PC-9 (cell line): ENCODE measurements at regions not wholly inside any gene's neighbourhood (a gene's known extent, or its start where the extent isn't known, plus 50 kb on each side); places are given as distances from the start of the nearest gene placed in this dataset.
"Not testable (repeated sequence)": the region's sequence is repeated elsewhere in the genome, so short reads cannot be mapped to it uniquely, and the experiment has no call there.

Source experiments
- BruUV-seq: library from RNA; stranded (reverse); fragments of 400-500 nt; replicated peaks from 2 replicates; lab custom pipeline; 2021; lab: Mats Ljungman, UMichigan
- CTCF ChIA-PET: fragments of 300-600 bp; sonication (Branson Sonifier 250); formaldehyde crosslinking; loops from one replicate; lab custom pipeline; 2022; ENCODE audit warnings: antibody characterized with exemption; lab: Charles Lee
- POLR2A ChIA-PET: fragments of 300-600 bp; sonication (Branson Sonifier 250); formaldehyde crosslinking; loops from one replicate; lab custom pipeline; 2022; ENCODE audit warnings: antibody characterized with exemption; ENCODE audit not compliant: unreplicated experiment; lab: Charles Lee
- DNase-seq, 2 experiments: peaks; one replicate each; pipeline versions ENCODE4 v3.0.0 to v3.0.0-alpha.2; 2015 to 2022; ENCODE audit warnings: mixed read lengths in 1 of 2
- H2AFZ ChIP-seq: fragments of 200-600 bp; sonication (generic); 2 replicates; pipeline ENCODE4 v1.8.1; 2017; ENCODE audit warnings: antibody characterized with exemption
- H3F3A ChIP-seq: fragments of 200-600 bp; sonication (generic); 2 replicates; pipeline ENCODE4 v1.8.1; 2017; ENCODE audit warnings: antibody characterized with exemption, mild to moderate bottlenecking, low read depth; ENCODE audit not compliant: insufficient read depth
- H3K27ac ChIP-seq: fragments of 200-600 bp; sonication (generic); 2 replicates; pipeline ENCODE4 v1.6.1; 2016; ENCODE audit warnings: mixed run types
- H3K27me3 ChIP-seq: fragments of 200-600 bp; sonication (generic); 2 replicates; pipeline ENCODE4 v1.6.1; 2016; ENCODE audit warnings: low read depth, mixed run types; ENCODE audit not compliant: insufficient read depth
- H3K36me3 ChIP-seq: fragments of 200-600 bp; sonication (generic); 2 replicates; pipeline ENCODE4 v1.6.1; 2016; ENCODE audit warnings: low read depth, mixed run types
- H3K4me1 ChIP-seq: fragments of 200-600 bp; sonication (generic); replicated peaks from 2 replicates; pipeline ENCODE4 v1.6.1; 2016; ENCODE audit warnings: mixed run types; ENCODE audit not compliant: insufficient read depth
- H3K4me2 ChIP-seq: fragments of 200-600 bp; sonication (generic); 2 replicates; pipeline ENCODE4 v1.6.1; 2017; ENCODE audit warnings: mixed run types
- H3K4me3 ChIP-seq: fragments of 200-600 bp; sonication (generic); 2 replicates; pipeline ENCODE4 v1.6.1; 2016; ENCODE audit warnings: mixed run types
- H3K79me2 ChIP-seq: fragments of 200-600 bp; sonication (generic); 2 replicates; pipeline ENCODE4 v1.6.1; 2017; ENCODE audit warnings: low read depth, mixed run types
- H3K9me2 ChIP-seq: fragments of 200-600 bp; sonication (generic); 2 replicates; pipeline ENCODE4 v1.8.1; 2017; ENCODE audit warnings: mild to moderate bottlenecking; ENCODE audit not compliant: insufficient read depth
- H3K9me3 ChIP-seq: fragments of 200-600 bp; sonication (generic); 2 replicates; pipeline ENCODE4 v1.8.1; 2016; ENCODE audit warnings: low read depth; ENCODE audit not compliant: insufficient read depth
- H4K20me1 ChIP-seq: fragments of 200-600 bp; sonication (generic); 2 replicates; pipeline ENCODE4 v1.8.1; 2017; ENCODE audit not compliant: insufficient read depth
- CTCF ChIP-seq: fragments of 200-600 bp; sonication (generic); conservative IDR thresholded peaks from 2 replicates; pipeline ENCODE4 v1.6.1; 2017; ENCODE audit warnings: mixed run types, antibody characterized with exemption, mild to moderate bottlenecking, moderate library complexity
- EZH2 ChIP-seq: fragments of 200-600 bp; sonication (generic); IDR thresholded peaks from 2 replicates; pipeline ENCODE4 v1.8.0; 2017; ENCODE audit warnings: antibody characterized with exemption, low read depth
- intact Hi-C: fragments of 100-400 bp; cut with micrococcal nuclease; formaldehyde crosslinking; loops from one replicate; pipeline ENCODE4 v1.10.0; 2022; ENCODE audit not compliant: unreplicated experiment

DNA sequence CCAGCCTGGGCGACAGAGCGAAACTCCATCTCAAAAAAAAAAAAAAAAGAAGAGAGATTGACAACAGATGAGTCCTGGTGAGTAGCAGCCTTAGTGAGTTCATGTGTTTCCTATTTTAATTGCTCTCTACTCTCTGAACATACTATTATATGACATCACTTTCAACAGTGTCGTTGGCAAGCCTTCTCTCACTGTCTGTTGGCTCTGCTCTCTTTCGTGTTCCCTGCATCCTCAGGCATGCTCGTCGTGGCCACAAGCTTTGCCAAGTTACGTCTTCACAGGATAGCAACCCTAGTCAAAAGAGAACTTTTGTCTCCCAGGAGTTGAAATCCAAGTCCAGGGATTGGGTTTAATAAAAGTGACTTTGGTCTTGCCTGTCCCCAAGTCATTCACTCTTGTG, 117.1 kb upstream of the EGFL6 start:
- intact Hi-C loops = no loop called here
- no peak for DNase-seq
- no peak overlapping the region for H3K27ac ChIP-seq
- no peak overlapping the region for H3K4me2 ChIP-seq
- no peaks in the 10 kb centered on the region for H3K79me2 ChIP-seq
- BruUV-seq = no TSS peak
- no peaks in the 10 kb centered on the region for H3F3A ChIP-seq
- no peaks in the 10 kb centered on the region for H3K4me1 ChIP-seq
- no peaks in the 10 kb centered on the region for H3K9me3 ChIP-seq
- no peaks in the 10 kb centered on the region for H4K20me1 ChIP-seq
- H3K9me2 ChIP-seq = no peaks in the 10 kb centered on the region
- CTCF ChIA-PET = no interaction called here
- no peak overlapping the region for H2AFZ ChIP-seq
- no peaks in the 10 kb centered on the region for H3K27me3 ChIP-seq
- H3K4me3 ChIP-seq = no peak overlapping the region
- no peaks in the 10 kb centered on the region for H3K36me3 ChIP-seq
- POLR2A ChIA-PET = no interaction called here
- TF ChIP-seq CTCF = no peak
- TF ChIP-seq EZH2 = no peak

DNA sequence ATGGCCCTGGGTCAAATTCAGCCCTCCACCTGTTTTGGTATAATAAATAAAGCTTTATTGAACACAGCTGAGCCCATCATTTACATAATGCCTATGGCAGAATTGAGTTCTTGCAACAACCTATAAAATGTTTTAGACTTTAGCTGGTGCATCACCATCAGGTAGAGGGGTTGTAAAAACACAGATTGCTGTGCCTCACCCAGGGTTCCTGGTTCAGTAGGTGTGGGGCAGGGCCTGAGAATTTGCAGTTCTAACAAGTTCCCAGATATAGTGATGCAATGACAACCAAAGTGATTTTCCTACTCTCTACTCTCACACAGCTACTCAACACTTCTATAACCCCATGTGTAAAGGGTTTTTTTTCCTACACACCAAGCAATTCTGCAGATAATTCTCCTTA, 120.0 kb upstream of the EGFL6 start:
- ChIA-PET CTCF (no interaction called here), POLR2A (no interaction called here)
- no peaks in the 10 kb centered on the region for H3K79me2 ChIP-seq
- no peaks in the 10 kb centered on the region for H3K27me3 ChIP-seq
- no peaks in the 10 kb centered on the region for H3K4me1 ChIP-seq
- TF ChIP-seq CTCF (no peak), EZH2 (no peak)
- H3K9me3 ChIP-seq = no peaks in the 10 kb centered on the region
- H3K4me3 ChIP-seq = no peak overlapping the region
- no TSS peak for BruUV-seq
- intact Hi-C loops = no loop called here
- H3K4me2 ChIP-seq = no peak overlapping the region
- no peaks in the 10 kb centered on the region for H3K36me3 ChIP-seq
- no peaks in the 10 kb centered on the region for H3F3A ChIP-seq
- no peak overlapping the region for H3K27ac ChIP-seq
- no peak overlapping the region for H2AFZ ChIP-seq
- DNase-seq = no peak
- H4K20me1 ChIP-seq = no peaks in the 10 kb centered on the region
- H3K9me2 ChIP-seq = no peaks in the 10 kb centered on the region

GRCh38 chrX:13448941-13449340, 120.5 kb upstream of the EGFL6 start:
- Histone ChIP-seq H4K20me1 (no peaks in the 10 kb centered on the region), H3K9me2 (no peaks in the 10 kb centered on the region), H3K27me3 (no peaks in the 10 kb centered on the region), H3K79me2 (no peaks in the 10 kb centered on the region), H3K36me3 (no peaks in the 10 kb centered on the region), H3K4me3 (no peak overlapping the region), H3F3A (no peaks in the 10 kb centered on the region), H3K4me1 (no peaks in the 10 kb centered on the region), H3K4me2 (no peak overlapping the region), H3K9me3 (no peaks in the 10 kb centered on the region), H3K27ac (no peak overlapping the region), H2AFZ (no peak overlapping the region)
- ChIA-PET CTCF (no interaction called here), POLR2A (no interaction called here)
- no TSS peak for BruUV-seq
- TF ChIP-seq CTCF (no peak), EZH2 (no peak)
- DNase-seq = no peak
- intact Hi-C loops = no loop called here

DNA sequence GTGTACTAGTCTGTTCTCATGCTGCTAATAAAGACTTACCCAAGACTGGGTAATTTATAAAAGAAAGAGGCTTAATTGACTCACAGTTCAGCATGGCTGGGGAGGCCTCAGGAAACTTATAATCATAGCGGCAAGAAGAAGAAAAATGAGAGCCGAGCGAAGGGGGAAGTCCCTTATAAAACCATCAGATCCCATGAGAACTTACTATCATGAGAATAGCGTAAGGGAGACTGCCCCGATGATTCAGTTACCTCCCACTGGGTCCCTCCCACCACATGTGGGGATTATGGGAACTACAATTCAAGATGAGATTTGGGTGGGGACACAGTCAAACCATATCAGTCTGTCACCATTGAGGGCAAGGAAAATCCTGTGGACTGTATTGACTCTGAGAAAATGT, 121.8 kb upstream of the ATXN3L start:
- not testable (repeated sequence) for BruUV-seq

More for the DNA sequence above, 121.8 kb upstream of the ATXN3L start:
- intact Hi-C loops, H3K9me2 ChIP-seq, POLR2A ChIA-PET, H3F3A ChIP-seq, H3K36me3 ChIP-seq, CTCF ChIA-PET, H3K4me3 ChIP-seq, H3K4me1 ChIP-seq, H3K27me3 ChIP-seq, H3K27ac ChIP-seq, H3K4me2 ChIP-seq, H4K20me1 ChIP-seq, DNase-seq, H3K79me2 ChIP-seq, H2AFZ ChIP-seq, H3K9me3 ChIP-seq: not testable (repeated sequence)
